Neural cell (in vitro differentiated cells): ENCODE measurements at regions not wholly inside any gene's neighbourhood (a gene's known extent, or its start where the extent isn't known, plus 50 kb on each side); places are given as distances from the start of the nearest gene placed in this dataset.

Source experiments
- CTCF ChIP-seq: fragments of 450-650 bp; IDR thresholded peaks from 2 replicates; pipeline ENCODE4 v1.5.1; 2014; ENCODE audit warnings: antibody characterized with exemption, mild to moderate bottlenecking, moderate library complexity; ENCODE audit not compliant: poor library complexity, severe bottlenecking
- EP300 ChIP-seq: fragments of 450-650 bp; conservative IDR thresholded peaks from 2 replicates; pipeline ENCODE4 v1.6.1; 2014; ENCODE audit warnings: antibody characterized with exemption, mild to moderate bottlenecking, moderate library complexity; ENCODE audit not compliant: poor library complexity, severe bottlenecking
- MXI1 ChIP-seq: fragments of 450-650 bp; conservative IDR thresholded peaks from 2 replicates; pipeline ENCODE4 v1.6.1; 2014; ENCODE audit warnings: antibody characterized with exemption, mild to moderate bottlenecking; ENCODE audit not compliant: poor library complexity, severe bottlenecking
- POLR2AphosphoS5 ChIP-seq: IDR thresholded peaks from 2 replicates; pipeline ENCODE4 v1.6.1; 2012
- RAD21 ChIP-seq: fragments of 450-650 bp; conservative IDR thresholded peaks from 2 replicates; pipeline ENCODE4 v1.6.1; 2014; ENCODE audit warnings: antibody characterized with exemption, mild to moderate bottlenecking, moderate library complexity
- REST ChIP-seq: IDR thresholded peaks from 2 replicates; pipeline ENCODE4 v1.6.1; 2012; ENCODE audit warnings: borderline replicate concordance
- SMC3 ChIP-seq: fragments of 450-650 bp; conservative IDR thresholded peaks from 2 replicates; pipeline ENCODE4 v1.6.1; 2014; ENCODE audit warnings: antibody characterized with exemption, mild to moderate bottlenecking, moderate library complexity; ENCODE audit not compliant: poor library complexity
- TAF1 ChIP-seq: IDR thresholded peaks from 2 replicates; pipeline ENCODE4 v1.6.1; 2012; ENCODE audit warnings: low read depth

- TF ChIP-seq CTCF (no peak), SMC3 (no peak), EP300 (no peak), POLR2AphosphoS5 (no peak), RAD21 (no peak), TAF1 (no peak), REST (no peak), MXI1 (no peak)
These were observed 116.0 kb upstream of the VGLL2 start for GRCh38 chr6:117149324-117149723.
